GM12878 (cell line): ENCODE measurements at regions not wholly inside any gene's neighbourhood (a gene's known extent, or its start where the extent isn't known, plus 50 kb on each side); places are given as distances from the start of the nearest gene placed in this dataset.

Source experiments
- ATAC-seq: fragments of 200-7000 bp; cut with Tn5 transposase; 3 replicates; pipeline ENCODE4 v1.9.1; 2020; ENCODE audit warnings: mild to moderate bottlenecking, moderate library complexity
- BruUV-seq: library from RNA; stranded (reverse); fragments of 400-500 nt; replicated peaks from 2 replicates; lab custom pipeline; 2021; lab: Mats Ljungman, UMichigan
- CTCF ChIA-PET: fragments of 300-600 bp; sonication (Branson Sonifier 250); formaldehyde crosslinking; extraction: SDS; loops from one replicate; lab custom pipeline; 2021; ENCODE audit warnings: inconsistent platforms; lab: Yijun Ruan, JAX
- POLR2A ChIA-PET: fragments of 350-600 bp; formaldehyde crosslinking; extraction: SDS; loops from one replicate; lab custom pipeline; 2021; ENCODE audit warnings: inconsistent platforms; lab: Charles Lee
- RAD21 ChIA-PET: fragments of 300-600 bp; sonication (Branson Sonifier 250); formaldehyde crosslinking; loops from one replicate; lab custom pipeline; 2023; ENCODE audit warnings: antibody characterized with exemption; ENCODE audit not compliant: unreplicated experiment; lab: Charles Lee
- SMC1A ChIA-PET: fragments of 300-600 bp; sonication (Branson Sonifier 250); formaldehyde crosslinking; loops from one replicate; lab custom pipeline; 2023; ENCODE audit not compliant: unreplicated experiment, uncharacterized antibody; lab: Charles Lee
- DNase-seq: peaks from one replicate; pipeline ENCODE4 v3.0.0-alpha.2; 2011; ENCODE audit warnings: low read depth, low spot score
- FAIRE-seq: peaks from 3 replicates; lab custom pipeline; 2011; peaks lifted over from hg19 to GRCh38; lab: Jason Lieb, UNC
- H2AFZ ChIP-seq: 2 replicates; pipeline ENCODE4 v1.6.0; 2011; ENCODE audit warnings: low read depth, low read length, control low read depth; ENCODE audit not compliant: control insufficient read depth
- H3K27ac ChIP-seq: 2 replicates; pipeline ENCODE4 v1.5.1; 2011; ENCODE audit warnings: control low read depth; ENCODE audit not compliant: control insufficient read depth, insufficient read depth
- H3K27me3 ChIP-seq, 2 experiments: replicated peaks in 1 of 2; 2 replicates each; pipeline versions ENCODE4 v1.6.0 to v1.6.1; 2011; ENCODE audit warnings: low read length in 1 of 2; ENCODE audit not compliant: control insufficient read depth in 2 of 2, insufficient read depth in 2 of 2
- H3K36me3 ChIP-seq, 2 experiments: 2 replicates each; pipeline ENCODE4 v1.5.1; 2011; ENCODE audit warnings: low read length in 1 of 2; ENCODE audit not compliant: control insufficient read depth in 2 of 2, insufficient read depth in 2 of 2
- H3K4me1 ChIP-seq: 2 replicates; pipeline ENCODE4 v1.6.1; 2011; ENCODE audit warnings: mild to moderate bottlenecking, low read length, moderate library complexity, mixed read lengths; ENCODE audit not compliant: control insufficient read depth, insufficient read depth
- H3K4me2 ChIP-seq: 2 replicates; pipeline ENCODE4 v1.6.0; 2011; ENCODE audit warnings: control low read depth; ENCODE audit not compliant: control insufficient read depth, insufficient read depth
- H3K4me3 ChIP-seq: fragments of 200-600 bp; sonication (generic); 2 replicates; pipeline ENCODE4 v1.5.1; 2016
- H3K79me2 ChIP-seq: 2 replicates; pipeline ENCODE4 v1.6.0; 2011; ENCODE audit warnings: low read length; ENCODE audit not compliant: control insufficient read depth, insufficient read depth
- H3K9ac ChIP-seq: 2 replicates; pipeline ENCODE4 v1.8.0; 2011; ENCODE audit warnings: low read length, control low read depth, mixed read lengths; ENCODE audit not compliant: control insufficient read depth, insufficient read depth
- H3K9me3 ChIP-seq: replicated peaks from 3 replicates; pipeline ENCODE4 v1.5.1; 2011; ENCODE audit warnings: mild to moderate bottlenecking, low read length; ENCODE audit not compliant: control insufficient read depth, insufficient read depth
- H4K20me1 ChIP-seq: 2 replicates; pipeline ENCODE4 v1.6.0; 2011; ENCODE audit not compliant: control insufficient read depth, insufficient read depth
- CREB1 ChIP-seq: IDR thresholded peaks from 2 replicates; pipeline ENCODE4 v1.6.1; 2012; ENCODE audit warnings: low read depth, mild to moderate bottlenecking, inconsistent platforms
- HCFC1 ChIP-seq: fragments of 150-350 bp; IDR thresholded peaks from 2 replicates; pipeline ENCODE4 v1.6.1; 2014; ENCODE audit warnings: low read length
- HDAC6 ChIP-seq: fragments of 200-600 bp; sonication (generic); IDR thresholded peaks from one replicate; pipeline ENCODE4 v1.8.0; 2017; ENCODE audit warnings: antibody characterized with exemption; ENCODE audit not compliant: unreplicated experiment
- NFYA ChIP-seq: IDR thresholded peaks from 2 replicates; pipeline ENCODE4 v1.6.1; 2011; ENCODE audit warnings: low read depth, mild to moderate bottlenecking, low read length, improper control_type of control experiment, borderline replicate concordance
- PAX5 ChIP-seq: IDR thresholded peaks from 2 replicates; pipeline ENCODE4 v1.6.1; 2011; ENCODE audit warnings: low read depth, low read length, borderline replicate concordance
- PML ChIP-seq: IDR thresholded peaks from 2 replicates; pipeline ENCODE4 v1.6.1; 2012; ENCODE audit warnings: low read length, inconsistent platforms
- POU2F2 ChIP-seq: IDR thresholded peaks from 3 replicates; pipeline ENCODE4 v1.6.1; 2011; ENCODE audit warnings: low read depth, mild to moderate bottlenecking, low read length, borderline replicate concordance
- SREBF1 ChIP-seq: IDR thresholded peaks from 2 replicates; pipeline ENCODE4 v1.6.1; 2012; ENCODE audit warnings: mild to moderate bottlenecking, low read length
- STAT3 ChIP-seq: IDR thresholded peaks from 2 replicates; pipeline ENCODE4 v1.6.1; 2011; ENCODE audit warnings: low read depth, low read length, improper control_type of control experiment
- ZNF24 ChIP-seq: fragments of 450-650 bp; IDR thresholded peaks from 2 replicates; pipeline ENCODE4 v1.6.1; 2017; ENCODE audit warnings: antibody characterized with exemption, mild to moderate bottlenecking
- ZSCAN29 ChIP-seq: fragments of 450-650 bp; IDR thresholded peaks from 2 replicates; pipeline ENCODE4 v1.6.1; 2017; ENCODE audit warnings: mild to moderate bottlenecking, moderate library complexity
- WGBS: methylation state at CpG from one replicate; pipeline ENCODE4 v1.1.6; 2016; ENCODE audit warnings: low lambda C conversion rate; ENCODE audit not compliant: insufficient replicate concordance, insufficient coverage; ENCODE audit errors: missing lambda C conversion rate; 5-methylcytosine and 5-hydroxymethylcytosine counted together
- in situ Hi-C: fragments of 300-500 bp; cut with MboI; formaldehyde crosslinking; loops from 9 replicates; pipeline ENCODE4 v1.14.3; 2018; ENCODE audit warnings: mixed read lengths
- intact Hi-C: fragments of 100-400 bp; cut with micrococcal nuclease; formaldehyde crosslinking; loops from one replicate; pipeline ENCODE4 v1.14.2; 2022; ENCODE audit not compliant: unreplicated experiment
- TF ChIP-seq, protein P1 (sequence below): fragments of 450-650 bp; IDR thresholded peaks from 2 replicates; pipeline ENCODE4 v1.6.1; 2017; ENCODE audit warnings: mild to moderate bottlenecking, moderate library complexity
- TF ChIP-seq, protein P2 (sequence below): fragments of 450-650 bp; IDR thresholded peaks from 2 replicates; pipeline ENCODE4 v1.6.1; 2017; ENCODE audit warnings: borderline replicate concordance

DNA sequence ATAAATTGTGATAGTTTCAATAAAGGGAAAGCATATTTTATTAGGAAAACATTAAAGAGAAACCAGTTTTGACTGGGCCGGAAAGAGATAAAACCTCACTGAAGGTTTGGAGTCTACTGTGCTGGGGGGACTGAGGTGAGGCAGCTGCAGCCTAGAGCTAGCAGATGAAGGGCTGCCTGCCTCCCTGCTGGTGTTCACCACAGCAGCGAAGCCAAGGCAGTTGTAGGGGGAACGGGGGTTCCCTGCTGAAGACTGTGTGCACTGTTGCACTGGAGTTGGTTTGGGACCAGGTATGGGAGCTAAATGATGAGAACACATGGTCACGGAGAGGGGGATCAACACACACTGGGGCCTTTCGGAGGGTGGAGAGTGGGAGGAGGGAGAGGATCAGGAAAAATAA is 546.5 kb upstream of the SMIM31 start:
- intact Hi-C loops = no loop called here
- H3K27ac ChIP-seq = no peak overlapping the region
- H3K79me2 ChIP-seq = no peaks in the 10 kb centered on the region
- TF ChIP-seq ZSCAN29 (no peak), PML (no peak), HCFC1 (no peak), CREB1 (no peak), PAX5 (no peak), STAT3 (no peak), ZNF24 (no peak), SREBF1 (no peak), NFYA (no peak)
- TF ChIP-seq, all 136 proteins: peak for 0
- ChIA-PET RAD21 (no interaction called here), CTCF (no interaction called here), POLR2A (no interaction called here), SMC1A (interaction anchor here (0.7 to 1.2 kb wide), 2 partner anchors 52 to 169 kb away, joined by 3 read pairs; no protein-coding TSS in a partner anchor)
- H3K9ac ChIP-seq = no peak overlapping the region
- no peaks in the 10 kb centered on the region for H3K9me3 ChIP-seq
- no peaks in the 10 kb centered on the region for H3K27me3 ChIP-seq
- BruUV-seq = no TSS peak
- no peak overlapping the region for H2AFZ ChIP-seq
- no peak overlapping the region for H3K4me2 ChIP-seq
- no peaks in the 10 kb centered on the region for H3K4me1 ChIP-seq
- H3K4me3 ChIP-seq = no peak overlapping the region
- no peak for DNase-seq
- ATAC-seq = no peak
- H4K20me1 ChIP-seq = no peaks in the 10 kb centered on the region
- in situ Hi-C loops = no loop called here
- no peaks in the 10 kb centered on the region for H3K36me3 ChIP-seq
- no peak for FAIRE-seq
- WGBS = 51% methylated on average over 5 of the region's 5 CpGs

DNA sequence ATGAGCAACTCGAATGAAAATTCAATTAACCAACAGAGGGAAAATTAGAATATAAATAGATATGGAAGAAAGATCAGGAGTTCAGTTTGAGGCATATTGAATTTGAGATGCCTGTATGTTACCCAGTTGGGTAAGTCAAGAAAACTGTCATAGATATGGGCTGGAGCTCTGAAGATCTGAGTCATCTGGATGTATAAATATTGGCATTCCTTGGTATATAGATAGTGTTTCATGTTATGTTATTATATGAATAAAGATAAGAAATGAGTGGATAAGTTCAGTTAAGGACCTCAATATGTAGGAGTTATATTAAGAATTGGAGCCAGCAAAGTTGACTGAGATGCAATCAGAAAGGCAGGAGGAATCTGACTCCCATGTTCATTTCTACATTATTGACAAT is 543.6 kb upstream of the SMIM31 start:
- H3K36me3 ChIP-seq = no peaks in the 10 kb centered on the region
- no peaks in the 10 kb centered on the region for H4K20me1 ChIP-seq
- BruUV-seq = no TSS peak
- ATAC-seq = no peak
- H3K79me2 ChIP-seq = no peaks in the 10 kb centered on the region
- RAD21 ChIA-PET = no interaction called here
- FAIRE-seq = no peak
- DNase-seq = no peak
- H3K9ac ChIP-seq = no peak overlapping the region
- no peak overlapping the region for H3K4me3 ChIP-seq
- H3K9me3 ChIP-seq = no peaks in the 10 kb centered on the region
- POLR2A ChIA-PET = no interaction called here
- CTCF ChIA-PET = no interaction called here
- H2AFZ ChIP-seq = no peak overlapping the region
- in situ Hi-C loops = no loop called here
- SMC1A ChIA-PET = no interaction called here
- H3K27me3 ChIP-seq = no peaks in the 10 kb centered on the region
- H3K27ac ChIP-seq = no peak overlapping the region
- no peak overlapping the region for H3K4me2 ChIP-seq
- intact Hi-C loops = no loop called here
- H3K4me1 ChIP-seq = no peaks in the 10 kb centered on the region
- 6% methylated on average over 1 of the region's 1 CpG for WGBS
- TF ChIP-seq, protein P1, sequence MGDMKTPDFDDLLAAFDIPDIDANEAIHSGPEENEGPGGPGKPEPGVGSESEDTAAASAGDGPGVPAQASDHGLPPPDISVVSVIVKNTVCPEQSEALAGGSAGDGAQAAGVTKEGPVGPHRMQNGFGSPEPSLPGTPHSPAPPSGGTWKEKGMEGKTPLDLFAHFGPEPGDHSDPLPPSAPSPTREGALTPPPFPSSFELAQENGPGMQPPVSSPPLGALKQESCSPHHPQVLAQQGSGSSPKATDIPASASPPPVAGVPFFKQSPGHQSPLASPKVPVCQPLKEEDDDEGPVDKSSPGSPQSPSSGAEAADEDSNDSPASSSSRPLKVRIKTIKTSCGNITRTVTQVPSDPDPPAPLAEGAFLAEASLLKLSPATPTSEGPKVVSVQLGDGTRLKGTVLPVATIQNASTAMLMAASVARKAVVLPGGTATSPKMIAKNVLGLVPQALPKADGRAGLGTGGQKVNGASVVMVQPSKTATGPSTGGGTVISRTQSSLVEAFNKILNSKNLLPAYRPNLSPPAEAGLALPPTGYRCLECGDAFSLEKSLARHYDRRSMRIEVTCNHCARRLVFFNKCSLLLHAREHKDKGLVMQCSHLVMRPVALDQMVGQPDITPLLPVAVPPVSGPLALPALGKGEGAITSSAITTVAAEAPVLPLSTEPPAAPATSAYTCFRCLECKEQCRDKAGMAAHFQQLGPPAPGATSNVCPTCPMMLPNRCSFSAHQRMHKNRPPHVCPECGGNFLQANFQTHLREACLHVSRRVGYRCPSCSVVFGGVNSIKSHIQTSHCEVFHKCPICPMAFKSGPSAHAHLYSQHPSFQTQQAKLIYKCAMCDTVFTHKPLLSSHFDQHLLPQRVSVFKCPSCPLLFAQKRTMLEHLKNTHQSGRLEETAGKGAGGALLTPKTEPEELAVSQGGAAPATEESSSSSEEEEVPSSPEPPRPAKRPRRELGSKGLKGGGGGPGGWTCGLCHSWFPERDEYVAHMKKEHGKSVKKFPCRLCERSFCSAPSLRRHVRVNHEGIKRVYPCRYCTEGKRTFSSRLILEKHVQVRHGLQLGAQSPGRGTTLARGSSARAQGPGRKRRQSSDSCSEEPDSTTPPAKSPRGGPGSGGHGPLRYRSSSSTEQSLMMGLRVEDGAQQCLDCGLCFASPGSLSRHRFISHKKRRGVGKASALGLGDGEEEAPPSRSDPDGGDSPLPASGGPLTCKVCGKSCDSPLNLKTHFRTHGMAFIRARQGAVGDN = no peak
- TF ChIP-seq, protein P2, sequence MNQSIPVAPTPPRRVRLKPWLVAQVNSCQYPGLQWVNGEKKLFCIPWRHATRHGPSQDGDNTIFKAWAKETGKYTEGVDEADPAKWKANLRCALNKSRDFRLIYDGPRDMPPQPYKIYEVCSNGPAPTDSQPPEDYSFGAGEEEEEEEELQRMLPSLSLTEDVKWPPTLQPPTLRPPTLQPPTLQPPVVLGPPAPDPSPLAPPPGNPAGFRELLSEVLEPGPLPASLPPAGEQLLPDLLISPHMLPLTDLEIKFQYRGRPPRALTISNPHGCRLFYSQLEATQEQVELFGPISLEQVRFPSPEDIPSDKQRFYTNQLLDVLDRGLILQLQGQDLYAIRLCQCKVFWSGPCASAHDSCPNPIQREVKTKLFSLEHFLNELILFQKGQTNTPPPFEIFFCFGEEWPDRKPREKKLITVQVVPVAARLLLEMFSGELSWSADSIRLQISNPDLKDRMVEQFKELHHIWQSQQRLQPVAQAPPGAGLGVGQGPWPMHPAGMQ = no peak
- TF ChIP-seq POU2F2 = no peak
- TF ChIP-seq HDAC6 = no peak
